Frontal cortex (tissue), 3 donors: ENCODE measurements at regions not wholly inside any gene's neighbourhood (a gene's known extent, or its start where the extent isn't known, plus 50 kb on each side); places are given as distances from the start of the nearest gene placed in this dataset.
"Not testable (repeated sequence)": the region's sequence is repeated elsewhere in the genome, so short reads cannot be mapped to it uniquely, and the experiment has no call there.

ENCODE experiments used
- DNase-seq, 2 donors: peaks; one replicate each; pipeline ENCODE4 v3.0.0; 2012; ENCODE audit warnings: low spot score in 2 of 2
- FAIRE-seq: peaks from 2 replicates; lab custom pipeline; 2012; peaks lifted over from hg19 to GRCh38; lab: Jason Lieb, UNC
- donor health status: control.
- donor health status: control.
- donor health status: control.

DNA sequence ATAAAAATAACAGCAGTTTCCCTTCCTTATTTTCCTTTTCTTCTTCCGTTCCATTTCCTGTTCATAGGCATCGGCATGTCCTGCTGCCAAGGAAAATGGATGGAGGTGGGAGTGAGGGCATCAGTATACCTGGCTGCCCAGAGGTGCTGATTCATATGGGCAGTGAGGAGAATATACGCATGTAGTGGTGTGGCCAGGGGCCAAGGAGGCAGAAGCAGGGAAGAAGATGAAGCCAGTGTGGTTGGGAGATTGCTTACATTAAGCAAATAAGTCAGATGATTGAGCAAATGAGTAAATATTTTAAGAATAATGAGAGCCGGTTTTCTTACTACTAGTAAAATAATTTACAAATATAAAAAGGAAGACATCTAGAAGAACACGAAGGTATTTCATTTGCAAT lies 344.9 kb upstream of the PAPPA start:
- no peak for FAIRE-seq

DNA sequence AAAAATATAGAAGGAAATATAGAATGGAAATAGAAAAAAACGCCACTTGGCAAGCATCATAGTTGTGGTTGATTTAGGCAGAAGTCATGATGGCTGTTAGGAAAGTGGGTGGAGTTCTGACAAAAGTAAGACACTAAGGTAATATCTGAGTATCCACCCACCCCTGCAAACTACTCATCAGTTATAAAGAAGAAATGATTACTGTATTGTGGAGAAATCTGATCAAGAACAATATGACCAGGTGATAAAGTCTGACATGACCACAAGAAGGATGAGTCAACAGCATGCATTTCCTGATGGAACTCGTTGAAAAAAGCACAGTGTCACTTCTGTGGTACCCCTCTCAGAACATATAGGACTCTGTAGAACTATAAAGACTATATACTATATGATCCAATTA lies 343.4 kb upstream of the PAPPA start:
- FAIRE-seq (no peak), DNase-seq (no peak)

More for the DNA sequence above, 344.9 kb upstream of the PAPPA start:
- no peak for DNase-seq

DNA sequence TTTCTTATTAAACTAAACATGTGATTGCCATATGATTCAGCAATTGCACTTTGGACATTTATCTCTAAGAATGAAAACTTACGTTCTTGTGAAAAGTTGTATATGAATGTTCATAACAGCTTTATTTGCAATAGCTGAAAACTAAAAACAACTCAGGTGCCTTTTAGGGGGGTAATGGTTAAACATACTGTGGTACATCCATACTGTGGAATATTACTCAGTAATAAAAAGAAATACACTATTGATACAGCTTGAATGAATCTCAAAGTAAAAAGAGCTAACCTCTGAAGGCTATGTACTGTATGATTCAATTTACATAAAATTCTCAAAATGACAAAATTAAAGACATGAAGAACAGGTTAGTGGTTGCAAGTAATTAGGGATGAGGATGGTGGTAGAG lies 339.5 kb upstream of the PAPPA start:
- no peak for FAIRE-seq
- DNase-seq: no peak

GRCh38 chr9:115815786-115816185 lies 337.8 kb upstream of the PAPPA start:
- DNase-seq (no peak), FAIRE-seq (no peak)

GRCh38 chr9:115818651-115819050 lies 334.9 kb upstream of the PAPPA start:
- not testable (repeated sequence) for FAIRE-seq, DNase-seq

DNA sequence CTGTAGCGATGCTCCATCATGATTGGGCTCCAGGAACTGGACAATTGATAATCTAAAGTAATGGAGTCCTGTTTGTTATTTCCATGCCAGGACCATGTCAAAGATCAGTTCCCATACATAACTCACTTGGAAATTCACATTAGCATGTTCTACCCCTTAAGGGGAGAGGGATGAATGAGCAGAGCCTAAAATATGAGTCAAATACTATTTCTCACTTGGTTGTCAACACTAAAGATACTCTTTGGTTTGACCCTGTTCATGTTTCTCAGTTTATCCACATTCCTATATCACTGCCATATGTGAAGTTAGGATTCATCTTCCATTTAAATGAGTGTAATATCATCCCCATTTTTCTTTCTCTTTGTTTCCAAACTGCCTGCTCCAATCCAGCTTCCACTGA lies 321.6 kb upstream of the PAPPA start:
- DNase-seq (no peak), FAIRE-seq (no peak)

DNA sequence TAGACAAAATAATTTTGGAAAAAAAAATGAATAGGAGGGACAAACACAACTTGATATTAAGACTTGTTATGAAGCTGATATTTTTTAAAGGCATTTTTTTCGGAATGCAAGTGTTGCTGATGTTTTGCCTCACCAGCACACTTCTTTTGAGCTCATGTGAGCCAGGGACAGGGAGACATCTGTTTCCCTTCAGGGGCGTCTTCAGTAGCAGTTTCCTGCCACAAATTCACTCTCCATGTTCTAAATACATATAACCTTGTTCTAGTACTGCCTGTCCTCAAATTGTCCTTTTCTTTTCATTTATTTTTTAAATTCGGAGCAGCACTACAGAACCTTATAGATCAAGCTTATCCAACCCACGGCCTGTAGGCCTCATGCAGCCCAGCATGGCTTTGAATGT lies 316.0 kb upstream of the PAPPA start:
- FAIRE-seq: no peak

DNA sequence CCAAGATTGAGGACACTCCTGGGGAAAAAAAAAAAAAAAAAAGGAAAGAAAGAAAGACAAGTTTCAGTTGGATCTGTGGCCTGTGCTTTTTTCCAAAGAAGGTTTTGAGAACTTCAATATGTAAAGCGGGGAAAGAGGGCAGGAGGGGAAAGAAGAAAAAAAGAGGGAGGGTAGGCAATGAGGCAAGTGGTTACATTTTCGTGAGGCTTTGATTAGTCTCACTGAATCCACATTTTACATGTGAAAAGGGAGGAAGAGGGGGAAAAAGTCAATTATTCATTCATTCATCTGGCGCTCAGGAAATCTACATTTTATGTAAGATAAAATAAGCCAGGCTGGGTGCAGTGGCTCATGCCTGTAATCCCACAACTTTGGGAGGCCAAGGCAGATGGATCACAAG lies 315.2 kb upstream of the PAPPA start:
- FAIRE-seq: no peak
- DNase-seq: no peak

More for the DNA sequence above, 316.0 kb upstream of the PAPPA start:
- no peak for DNase-seq

- not testable (repeated sequence) for DNase-seq, FAIRE-seq
Measured at GRCh38 chr9:115844433-115844832, 309.2 kb upstream of the PAPPA start.

DNA sequence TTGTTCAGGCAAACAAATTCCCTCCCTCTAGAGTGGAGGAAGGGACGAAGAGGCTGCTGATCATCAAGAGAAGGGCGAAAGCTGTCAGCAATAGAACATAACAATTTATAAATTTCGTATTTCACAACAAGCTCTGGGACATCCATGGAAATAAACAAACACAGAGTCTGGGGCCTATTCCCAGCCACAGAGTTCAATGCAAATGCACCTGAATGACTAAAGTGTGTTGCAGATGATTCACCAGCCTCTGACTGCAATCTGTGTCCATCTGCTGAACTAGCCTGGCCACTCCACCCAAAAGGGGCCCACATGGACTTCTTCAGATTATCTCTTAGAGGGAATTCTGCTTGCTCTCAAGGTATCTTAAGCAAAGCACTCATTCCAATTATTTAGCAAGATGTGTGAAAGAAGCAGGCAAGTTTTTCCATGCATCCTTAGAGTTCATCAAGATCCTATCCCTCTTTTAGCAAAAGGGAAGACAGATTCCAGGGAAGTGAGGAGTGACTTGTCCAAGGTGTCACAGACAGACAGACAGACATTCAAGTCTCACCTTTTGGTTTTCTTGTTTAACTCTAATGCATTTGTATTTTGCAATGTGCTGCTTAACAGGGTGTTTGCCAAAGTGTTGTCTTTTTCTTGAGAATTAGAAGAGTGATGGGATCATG lies 307.8 kb upstream of the PAPPA start:
- FAIRE-seq (no peak), DNase-seq (no peak)

GRCh38 chr9:115847216-115847615 lies 306.4 kb upstream of the PAPPA start:
- FAIRE-seq: no peak
- no peak for DNase-seq

DNA sequence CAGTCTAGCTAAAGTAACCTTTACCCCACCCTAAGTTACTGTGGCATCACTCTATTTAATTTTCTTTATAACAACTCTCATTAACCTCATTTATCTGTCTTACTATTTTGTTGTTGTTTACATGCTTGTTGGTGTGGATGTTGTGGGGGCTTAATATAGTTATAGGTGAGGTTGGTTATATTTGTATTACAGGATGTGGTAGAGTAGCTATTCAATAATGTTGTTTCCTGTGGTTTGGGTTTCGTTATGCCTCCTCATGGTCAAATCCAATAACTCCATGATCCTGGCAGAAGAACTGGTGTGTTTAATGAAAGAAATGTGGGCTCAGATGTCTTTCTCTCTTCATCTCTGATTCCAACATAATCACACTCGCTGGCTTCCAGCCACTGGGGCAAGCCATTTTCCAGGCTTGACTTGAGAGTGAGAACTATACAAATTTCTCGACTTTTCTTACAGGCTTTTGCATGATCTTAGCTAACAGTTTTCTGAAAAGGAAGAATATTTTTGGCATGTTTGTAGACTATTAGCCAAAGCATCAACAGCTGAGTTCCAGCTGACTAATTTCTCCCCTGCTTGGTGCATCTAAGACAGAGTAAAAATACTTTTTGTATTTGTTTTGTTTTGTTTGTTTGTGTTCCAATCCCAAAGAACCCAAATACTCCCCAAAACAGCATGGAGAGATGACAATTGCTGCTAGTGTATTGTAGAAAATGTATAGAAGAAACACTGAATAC lies 303.7 kb upstream of the PAPPA start:
- FAIRE-seq (no peak), DNase-seq (no peak)

GRCh38 chr9:115850548-115851304 lies 302.9 kb upstream of the PAPPA start:
- FAIRE-seq: no peak

DNA sequence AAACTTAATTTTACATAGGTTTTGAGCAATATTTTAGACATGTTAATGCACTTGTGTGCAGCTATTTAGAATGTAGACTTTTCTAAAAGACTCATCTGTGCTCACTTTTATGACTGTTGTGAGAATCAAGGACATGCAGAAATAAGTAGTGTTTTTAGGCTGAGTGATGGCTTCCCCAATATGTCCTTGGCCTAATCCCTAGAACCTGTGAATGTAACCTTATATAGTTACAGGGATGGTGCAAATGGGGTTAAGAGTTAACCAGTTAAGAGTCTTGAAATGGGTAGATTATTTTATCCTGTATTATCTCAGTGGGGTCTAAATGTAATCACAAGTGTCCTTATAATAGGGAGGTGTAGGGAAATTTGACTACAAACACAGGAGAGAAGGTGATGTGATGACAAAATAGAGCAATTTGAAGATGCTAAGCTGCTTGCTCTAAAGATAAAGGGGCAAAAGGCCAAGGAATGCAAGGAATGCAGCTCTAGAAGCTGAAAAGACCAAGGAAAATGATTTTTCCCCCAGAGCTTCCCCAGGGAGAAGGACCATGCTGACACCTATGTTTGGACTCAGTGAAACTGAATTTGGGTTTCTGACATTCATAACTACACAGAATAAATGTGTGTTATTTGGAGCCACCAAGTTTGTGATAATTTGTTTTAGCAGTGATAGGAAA lies 298.0 kb upstream of the PAPPA start:
- no peak for FAIRE-seq
- no peak for DNase-seq

More at GRCh38 chr9:115850548-115851304, 302.9 kb upstream of the PAPPA start:
- DNase-seq: no peak

DNA sequence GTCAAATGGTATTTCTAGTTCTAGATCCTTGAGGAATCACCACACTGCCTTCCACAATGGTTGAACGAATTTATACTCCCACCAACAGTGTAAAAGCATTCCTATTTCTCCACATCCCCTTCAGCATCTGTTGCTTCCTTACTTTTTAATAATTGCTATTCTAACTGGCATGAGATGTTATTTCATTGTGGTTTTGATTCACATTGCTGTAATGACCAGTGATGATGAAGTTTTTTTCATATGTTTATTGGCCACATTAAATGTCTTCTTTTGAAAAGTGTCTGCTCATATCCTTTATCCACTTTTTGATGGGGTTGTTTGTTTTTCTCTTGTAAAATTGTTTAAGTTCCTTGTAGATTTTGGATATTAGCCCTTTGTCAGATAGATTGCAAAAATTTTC lies 295.2 kb upstream of the PAPPA start:
- not testable (repeated sequence) for FAIRE-seq, DNase-seq

- DNase-seq (no peak), FAIRE-seq (no peak)
Measured at GRCh38 chr9:115862021-115862420, 291.6 kb upstream of the PAPPA start.

- DNase-seq (no peak), FAIRE-seq (no peak)
Measured at GRCh38 chr9:115864581-115864980, 289.0 kb upstream of the PAPPA start.

DNA sequence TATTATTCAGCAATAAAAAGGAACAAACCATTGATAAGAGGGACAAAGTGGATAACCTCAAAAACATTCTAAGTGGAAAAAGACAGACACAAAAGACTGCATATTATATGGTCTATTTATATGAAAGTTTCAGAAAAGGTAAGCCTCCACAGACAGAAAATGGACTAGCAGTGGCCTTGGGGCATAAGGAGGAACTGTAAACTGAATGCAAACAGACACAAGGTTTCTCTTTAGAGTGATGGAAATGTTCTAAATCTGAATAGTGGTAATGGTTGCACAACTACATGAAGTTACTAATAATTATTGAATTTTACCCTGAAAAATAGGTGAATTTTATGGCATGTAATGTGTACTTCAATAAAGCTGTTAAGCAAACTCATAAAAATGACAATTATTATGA lies 286.3 kb upstream of the PAPPA start:
- FAIRE-seq (no peak), DNase-seq (no peak)

DNA sequence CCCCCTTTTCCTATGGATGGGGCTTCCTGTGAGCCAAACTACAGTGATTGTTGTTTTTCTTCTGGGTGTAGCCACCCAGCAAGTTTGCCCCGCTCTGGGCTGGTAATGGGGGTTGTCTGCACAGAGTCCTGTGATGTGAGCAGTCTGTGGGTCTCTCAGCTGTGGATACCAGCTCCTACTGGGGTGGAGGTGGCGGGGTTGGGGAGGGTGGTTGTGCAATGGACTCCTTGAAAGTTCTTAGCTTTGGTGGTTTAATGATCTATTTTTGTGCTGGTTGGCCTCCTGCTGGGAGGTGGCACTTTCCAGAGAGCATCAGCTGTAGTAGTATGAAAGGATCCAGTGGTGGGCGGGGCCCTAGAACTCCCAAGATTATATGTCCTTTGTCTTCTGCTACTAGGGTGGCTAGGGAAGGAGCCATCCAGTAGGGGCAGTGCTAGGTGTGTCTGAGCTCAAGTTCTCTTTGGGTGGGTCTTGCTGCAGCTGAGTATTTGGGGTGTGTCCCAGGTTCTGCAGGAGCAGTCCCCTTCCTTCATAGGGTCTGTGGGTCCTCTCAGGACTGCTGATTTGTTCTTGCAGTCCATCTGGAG lies 275.6 kb upstream of the PAPPA start:
- DNase-seq (no peak), FAIRE-seq (no peak)

DNA sequence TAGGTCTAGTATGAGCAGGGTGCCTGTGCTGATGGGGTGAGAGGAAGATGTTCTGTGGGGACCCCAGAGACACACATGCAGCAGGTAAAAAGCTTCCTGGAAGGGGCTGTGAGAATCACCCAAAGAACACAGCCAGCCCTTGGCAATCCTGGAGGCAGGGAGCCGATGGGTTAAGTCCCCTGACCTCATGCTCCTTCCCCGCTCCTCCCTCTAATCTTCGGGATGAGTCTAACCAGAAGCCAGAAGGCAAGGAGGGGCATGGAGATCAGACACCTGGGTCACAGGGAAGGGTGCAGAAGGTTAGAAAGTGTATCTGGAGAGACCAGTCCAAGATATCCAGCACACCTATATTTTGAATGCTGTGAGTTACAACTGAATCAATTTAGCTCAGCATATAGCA lies 274.1 kb upstream of the PAPPA start:
- DNase-seq (no peak), FAIRE-seq (no peak)
